TTC549 (cell line): ENCODE measurements at regions not wholly inside any gene's neighbourhood (a gene's known extent, or its start where the extent isn't known, plus 50 kb on each side); places are given as distances from the start of the nearest gene placed in this dataset.
A peak's percentile ranks its signal among the peaks of the same experiment; 100 is the strongest.
"Not testable (repeated sequence)": the region's sequence is repeated elsewhere in the genome, so short reads cannot be mapped to it uniquely, and the experiment has no call there.

Experiments
- FAIRE-seq: peaks from 2 replicates; lab custom pipeline; 2012; peaks lifted over from hg19 to GRCh38; lab: Jason Lieb, UNC

DNA sequence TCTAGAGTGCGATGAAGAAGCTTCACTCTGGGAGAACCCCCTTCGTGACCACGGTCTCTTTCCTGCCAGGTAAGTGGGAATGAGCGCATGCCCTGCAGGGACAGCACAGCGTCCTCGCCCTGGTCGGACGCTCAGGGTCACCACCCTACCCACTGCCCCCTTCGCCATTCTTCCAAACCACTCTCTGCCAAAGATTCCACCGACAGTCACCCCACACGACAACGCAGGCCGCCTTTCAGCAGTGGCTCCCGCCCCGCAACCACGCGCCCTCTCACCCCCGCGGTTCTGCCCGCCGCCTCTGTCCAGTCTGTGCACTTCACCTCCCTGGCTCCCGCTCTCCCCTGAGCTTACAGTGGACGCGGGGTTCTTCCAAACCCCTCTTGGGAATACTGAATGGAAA, 82.3 kb upstream of the FCGR1A start:
- not testable (repeated sequence) for FAIRE-seq

DNA sequence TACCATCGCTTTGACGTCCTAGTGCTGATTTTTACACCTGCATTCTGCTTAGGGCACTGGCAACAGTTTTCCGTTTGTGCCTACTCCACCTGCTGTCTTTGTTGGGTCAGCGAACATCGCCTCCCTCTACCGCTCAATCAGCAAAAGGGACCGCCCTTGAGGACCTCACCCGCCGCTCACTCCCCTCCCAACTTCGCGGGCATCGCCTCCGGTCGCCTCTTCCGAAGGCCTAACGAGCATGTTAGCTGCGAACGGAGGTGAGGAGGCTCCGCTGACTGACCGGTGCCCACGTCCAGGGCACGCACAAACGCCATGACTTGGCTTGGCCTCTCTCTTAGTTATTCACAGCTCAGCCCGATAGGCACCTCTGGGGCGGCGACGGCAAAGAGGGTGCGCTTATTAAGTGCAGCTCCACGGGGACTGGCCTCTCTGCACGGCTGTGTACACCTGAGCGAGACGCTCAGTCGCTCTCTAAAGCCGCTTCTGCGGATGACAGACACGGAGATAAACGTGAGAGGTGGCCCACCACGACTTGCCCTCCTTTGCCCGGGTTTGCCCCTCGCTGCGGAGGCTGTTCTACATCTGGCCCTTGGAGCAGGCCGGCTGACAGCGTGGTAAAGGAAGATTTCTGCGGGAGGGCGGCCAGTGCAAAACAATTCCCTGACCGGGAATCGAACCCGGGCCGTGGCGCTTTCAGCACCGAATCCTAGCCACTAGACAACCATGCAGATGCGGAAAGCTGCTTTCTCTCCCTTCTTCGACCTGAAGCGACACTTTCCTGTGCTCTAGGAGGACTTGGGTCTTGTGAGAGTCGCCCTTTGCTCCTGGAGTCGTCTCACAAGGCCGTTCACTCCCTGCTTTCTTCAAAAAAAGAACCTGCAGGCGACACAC, 81.6 kb upstream of the FCGR1A start:
- not testable (repeated sequence) for FAIRE-seq

DNA sequence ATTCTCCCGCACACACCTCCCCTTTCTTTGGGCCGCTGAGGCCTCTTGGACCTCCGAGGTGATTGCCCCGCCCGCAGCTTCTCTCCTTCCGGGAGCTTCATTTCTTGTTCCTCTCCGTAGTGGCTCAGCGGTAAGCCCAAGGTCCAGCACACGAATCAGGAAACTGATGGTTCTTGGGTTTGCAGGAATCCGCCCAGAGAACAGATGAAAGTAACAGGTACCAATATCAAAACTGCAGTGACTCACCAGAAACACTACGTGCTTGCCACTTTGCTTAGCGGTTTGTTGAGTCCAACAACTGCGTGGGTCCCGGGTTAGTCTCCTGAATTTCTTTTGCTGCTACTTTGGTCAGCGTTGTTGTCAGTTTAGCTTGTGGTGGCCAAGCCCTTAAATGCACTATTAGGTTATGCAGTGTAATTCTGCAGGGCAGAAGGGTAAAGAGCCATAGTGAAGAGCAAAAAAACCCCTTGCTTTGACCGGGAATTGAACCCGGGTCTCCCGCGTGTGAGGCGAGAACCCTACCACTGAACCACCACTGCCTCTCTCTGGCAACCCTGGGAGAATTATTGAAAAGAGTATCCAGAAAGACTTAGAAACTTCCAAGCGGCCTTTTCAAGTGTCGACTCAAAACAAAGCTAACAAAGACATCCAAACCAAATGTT, 74.2 kb upstream of the FCGR1A start:
- FAIRE-seq: not testable (repeated sequence)

DNA sequence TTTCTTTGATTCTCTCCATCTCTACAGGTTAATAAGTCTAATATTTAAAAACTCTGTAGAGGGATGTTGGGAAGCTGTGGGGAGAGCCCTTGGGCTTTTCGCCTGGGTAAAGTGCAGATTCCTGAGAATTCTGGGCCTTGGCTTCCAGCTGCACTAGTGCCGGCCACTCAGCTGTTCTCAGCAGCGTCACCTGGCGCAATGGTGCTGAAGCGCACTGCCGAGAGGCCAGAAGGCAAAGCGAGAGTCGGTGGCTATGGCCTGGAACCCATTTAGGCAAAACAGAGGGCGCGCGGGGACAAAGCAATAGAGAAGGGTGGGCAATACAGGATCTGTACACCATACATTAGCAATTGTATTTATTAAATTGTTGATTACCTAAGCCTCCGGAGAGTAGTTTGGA, 70.8 kb upstream of the FCGR1A start:
- peak; percentile 82 for FAIRE-seq

DNA sequence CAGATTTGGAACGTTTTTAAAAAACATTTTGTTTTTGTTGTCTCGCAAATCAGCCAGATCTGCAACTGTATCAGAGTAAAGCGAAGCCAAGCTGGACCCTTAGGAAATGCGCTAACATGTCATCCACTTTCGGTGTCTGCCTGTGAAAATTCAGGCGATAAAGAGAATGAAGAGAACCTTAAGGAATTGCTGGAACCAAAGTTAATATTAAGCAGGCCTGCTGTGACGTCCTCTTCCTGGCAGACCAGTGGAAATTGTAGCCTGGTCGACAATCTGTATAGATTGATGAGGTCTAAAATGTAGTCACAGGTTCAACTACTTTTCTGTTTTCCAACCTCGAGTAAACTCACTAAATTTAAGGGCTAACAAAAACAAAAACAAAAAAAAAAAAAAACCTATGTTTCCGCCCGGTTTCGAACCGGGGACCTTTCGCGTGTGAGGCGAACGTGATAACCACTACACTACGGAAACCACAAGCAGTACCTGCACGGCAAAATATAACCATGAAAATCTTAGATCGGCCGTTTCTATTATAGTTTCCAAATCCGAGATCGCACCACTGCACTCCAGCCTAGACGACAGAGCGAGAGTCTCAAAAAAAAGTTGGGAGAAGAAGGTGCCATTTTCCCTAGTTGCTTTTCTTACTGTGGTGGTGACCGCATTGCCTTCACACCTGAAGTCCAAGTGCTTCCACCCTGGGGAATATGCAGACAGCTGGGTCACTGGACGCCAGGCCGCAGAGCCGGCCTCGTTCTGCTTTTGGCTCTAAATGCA, 70.2 kb upstream of the FCGR1A start:
- FAIRE-seq: not testable (repeated sequence)

DNA sequence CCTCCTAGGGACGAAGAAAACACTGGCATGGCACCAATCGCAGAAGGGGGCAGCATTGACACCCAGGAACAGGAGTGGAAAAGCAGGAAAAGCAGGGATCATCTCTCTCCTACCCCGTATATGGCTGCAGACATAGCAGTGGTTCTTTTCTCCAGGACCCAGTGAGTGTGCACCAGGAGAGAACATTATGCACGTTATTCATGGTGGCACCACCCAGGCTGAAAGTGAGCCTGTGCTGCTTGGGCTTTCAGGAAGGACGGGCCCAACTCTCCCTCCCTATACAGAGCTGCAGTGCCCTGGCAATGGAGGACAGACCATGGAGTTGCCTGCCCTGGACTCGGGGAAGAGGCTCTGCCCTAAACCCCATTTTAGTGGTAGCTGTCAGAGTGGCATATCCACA, 69.0 kb upstream of the FCGR1A start:
- FAIRE-seq: not testable (repeated sequence)

DNA sequence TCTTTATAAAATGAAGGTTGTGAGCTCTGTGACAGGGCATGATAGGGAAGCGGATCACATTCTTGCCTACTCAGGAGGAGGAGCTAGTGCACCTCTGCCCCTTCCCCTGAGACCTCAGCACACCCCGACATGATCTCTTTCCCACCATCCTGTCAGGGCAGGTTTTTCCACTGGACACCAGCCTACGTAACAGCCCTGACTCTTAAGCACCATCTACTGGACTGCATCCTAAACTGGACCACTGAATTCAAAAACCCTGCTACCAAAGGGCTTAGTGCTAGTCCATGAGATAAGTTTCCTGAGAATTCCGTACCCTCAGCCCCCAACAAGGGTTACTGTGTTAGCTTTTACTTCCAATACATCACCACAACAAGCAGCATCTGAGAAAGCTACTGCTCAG, 68.5 kb upstream of the FCGR1A start:
- not testable (repeated sequence) for FAIRE-seq

DNA sequence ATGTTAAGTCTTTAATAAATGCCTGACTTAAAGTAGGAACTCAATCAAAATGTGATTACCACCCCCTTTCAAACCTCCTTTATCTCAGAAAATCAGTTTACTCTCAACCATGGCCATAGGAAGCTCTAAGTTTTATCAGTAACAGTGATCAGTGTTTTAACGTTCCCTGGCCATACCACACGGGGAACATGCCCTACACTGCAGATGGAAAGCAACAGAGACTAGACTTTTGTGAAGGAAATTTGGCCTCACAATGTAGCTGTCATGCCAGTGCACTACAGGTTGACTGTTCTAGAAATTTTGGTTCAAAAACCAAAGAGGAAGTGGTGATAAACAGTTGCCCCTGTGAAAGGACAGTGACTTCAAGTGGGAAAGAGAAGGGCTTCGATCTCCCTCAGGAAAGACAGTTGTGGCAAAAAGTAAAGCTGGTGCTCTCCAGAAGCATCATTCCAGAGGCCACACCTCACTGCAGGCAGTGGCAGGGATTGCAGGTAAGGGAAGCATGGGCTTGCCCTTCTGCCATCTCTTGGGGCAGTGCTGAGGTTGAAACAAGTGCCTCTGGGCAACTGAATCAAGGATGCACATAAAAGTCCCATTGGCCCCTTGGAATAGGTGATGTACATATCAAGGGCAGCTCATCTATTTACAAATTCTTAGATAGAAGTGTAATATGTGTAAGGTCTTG, 57.7 kb upstream of the FCGR1A start:
- not testable (repeated sequence) for FAIRE-seq

DNA sequence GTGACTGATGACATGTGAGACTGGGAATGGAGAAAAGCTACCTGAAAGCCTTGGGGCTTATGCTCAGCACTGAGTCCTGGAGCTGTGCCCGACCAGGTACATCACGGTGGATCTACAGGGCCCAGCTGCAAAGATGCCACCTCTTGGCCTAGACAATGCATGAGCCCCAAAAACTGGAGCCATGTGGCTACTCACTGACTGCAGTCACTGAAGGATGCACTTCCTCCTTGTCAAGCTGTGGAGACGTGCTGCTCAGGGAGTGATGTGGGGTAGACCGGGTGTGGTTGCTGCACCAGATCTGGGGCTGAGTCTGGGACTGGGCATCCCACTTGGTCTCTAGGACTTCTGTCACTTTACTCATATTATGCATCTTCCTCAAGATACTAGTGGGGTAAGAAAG, 55.8 kb upstream of the FCGR1A start:
- FAIRE-seq: not testable (repeated sequence)

DNA sequence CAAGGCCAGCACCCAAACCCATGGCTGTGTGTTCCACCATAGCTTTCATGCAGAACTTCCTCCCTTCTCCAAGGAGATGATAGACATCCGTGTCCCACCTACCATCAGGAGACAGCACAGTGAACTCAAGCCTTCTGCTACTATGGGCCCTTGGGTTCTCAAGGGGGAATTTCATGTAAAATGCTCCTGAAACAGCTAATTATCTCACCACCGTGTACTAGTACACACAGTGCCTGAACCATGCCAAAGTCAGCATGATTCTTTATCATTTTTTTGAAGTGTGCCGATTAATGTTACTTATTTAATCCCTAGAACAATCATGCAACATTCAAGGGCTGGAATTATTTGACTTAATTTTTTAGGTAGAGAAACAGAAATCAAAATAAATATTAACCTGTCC, 53.9 kb upstream of the FCGR1A start:
- FAIRE-seq: not testable (repeated sequence)
